Neural progenitor cell (in vitro differentiated cells): ENCODE measurements at regions not wholly inside any gene's neighbourhood (a gene's known extent, or its start where the extent isn't known, plus 50 kb on each side); places are given as distances from the start of the nearest gene placed in this dataset.

Experiments
- DNase-seq: peaks from one replicate; pipeline ENCODE4 v3.0.0-alpha.2; 2016; ENCODE audit warnings: low spot score
- H2AFZ ChIP-seq: fragments of 200-600 bp; sonication (generic); replicated peaks from 2 replicates; pipeline ENCODE4 v1.6.1; 2016; ENCODE audit warnings: antibody characterized with exemption
- H3F3A ChIP-seq: fragments of 200-600 bp; sonication (generic); 2 replicates; pipeline ENCODE4 v1.6.1; 2016; ENCODE audit warnings: antibody characterized with exemption, low read depth
- H3K27ac ChIP-seq: fragments of 200-600 bp; sonication (generic); 2 replicates; pipeline ENCODE4 v1.5.1; 2016; ENCODE audit warnings: mild to moderate bottlenecking
- H3K27me3 ChIP-seq: fragments of 200-600 bp; sonication (generic); 2 replicates; pipeline ENCODE4 v1.6.1; 2016; ENCODE audit warnings: mild to moderate bottlenecking, moderate library complexity
- H3K36me3 ChIP-seq: fragments of 200-600 bp; sonication (generic); 2 replicates; pipeline ENCODE4 v1.5.1; 2016
- H3K4me1 ChIP-seq: fragments of 200-600 bp; sonication (generic); 2 replicates; pipeline ENCODE4 v1.6.1; 2016; ENCODE audit warnings: mixed run types
- H3K4me2 ChIP-seq: fragments of 200-600 bp; sonication (generic); 2 replicates; pipeline ENCODE4 v1.6.1; 2016
- H3K4me3 ChIP-seq: fragments of 200-600 bp; sonication (generic); 2 replicates; pipeline ENCODE4 v1.5.1; 2016
- H3K79me2 ChIP-seq: fragments of 200-600 bp; sonication (generic); 2 replicates; pipeline ENCODE4 v1.6.1; 2016; ENCODE audit warnings: low read depth
- H3K9ac ChIP-seq: fragments of 200-600 bp; sonication (generic); 2 replicates; pipeline ENCODE4 v1.6.1; 2016
- H3K9me3 ChIP-seq: fragments of 200-600 bp; sonication (generic); 2 replicates; pipeline ENCODE4 v1.5.1; 2016; ENCODE audit warnings: low read depth
- H4K20me1 ChIP-seq: fragments of 200-600 bp; sonication (generic); 2 replicates; pipeline ENCODE4 v1.6.1; 2016; ENCODE audit warnings: low read depth
- H3K27ac Mint-ChIP-seq: 3 replicates; pipeline ENCODE4 v1.8.0; 2021; ENCODE audit warnings: mixed read lengths
- H3K27me3 Mint-ChIP-seq: 2 replicates; pipeline ENCODE4 v1.8.0; 2022; ENCODE audit warnings: low read depth, mild to moderate bottlenecking, inconsistent platforms, moderate library complexity, mixed read lengths; ENCODE audit not compliant: insufficient read depth
- H3K36me3 Mint-ChIP-seq: 3 replicates; pipeline ENCODE4 v1.8.0; 2021; ENCODE audit warnings: mixed read lengths
- H3K4me1 Mint-ChIP-seq: 3 replicates; pipeline ENCODE4 v1.8.0; 2021; ENCODE audit warnings: mixed read lengths
- H3K4me3 Mint-ChIP-seq: 3 replicates; pipeline ENCODE4 v1.8.0; 2021; ENCODE audit warnings: mild to moderate bottlenecking, moderate library complexity, mixed read lengths
- H3K9me3 Mint-ChIP-seq: 3 replicates; pipeline ENCODE4 v1.8.0; 2020; ENCODE audit warnings: mixed read lengths
- CTCF ChIP-seq: fragments of 200-600 bp; sonication (generic); IDR thresholded peaks from 2 replicates; pipeline ENCODE4 v1.5.1; 2017; ENCODE audit warnings: antibody characterized with exemption, mild to moderate bottlenecking
- EZH2 ChIP-seq: fragments of 200-600 bp; sonication (generic); IDR thresholded peaks from 2 replicates; pipeline ENCODE4 v1.6.1; 2017; ENCODE audit warnings: antibody characterized with exemption, mild to moderate bottlenecking, moderate library complexity
- EZH2phosphoT487 ChIP-seq: fragments of 200-600 bp; sonication (generic); IDR thresholded peaks from 2 replicates; pipeline ENCODE4 v1.6.1; 2017; ENCODE audit warnings: antibody characterized with exemption

- H3K36me3 ChIP-seq: no peaks in the 10 kb centered on the region
- H3K4me2 ChIP-seq: no peak overlapping the region
- no peaks in the 10 kb centered on the region for H3K9me3 Mint-ChIP-seq
- TF ChIP-seq EZH2phosphoT487 (no peak), EZH2 (no peak), CTCF (no peak)
- no peak overlapping the region for H3K27ac Mint-ChIP-seq
- no peaks in the 10 kb centered on the region for H3K9me3 ChIP-seq
- H3F3A ChIP-seq: no peaks in the 10 kb centered on the region
- no peaks in the 10 kb centered on the region for H3K27me3 ChIP-seq
- H4K20me1 ChIP-seq: no peaks in the 10 kb centered on the region
- H2AFZ ChIP-seq: no peak overlapping the region
- H3K27ac ChIP-seq: no peak overlapping the region
- H3K36me3 Mint-ChIP-seq: no peaks in the 10 kb centered on the region
- no peak overlapping the region for H3K4me3 ChIP-seq
- H3K4me1 ChIP-seq: no peaks in the 10 kb centered on the region
- H3K4me1 Mint-ChIP-seq: no peaks in the 10 kb centered on the region
- H3K4me3 Mint-ChIP-seq: no peak overlapping the region
- no peak overlapping the region for H3K9ac ChIP-seq
- no peaks in the 10 kb centered on the region for H3K79me2 ChIP-seq
- peaks cover 2% of the 10 kb centered on the region for H3K27me3 Mint-ChIP-seq
- DNase-seq: no peak
Observed at GRCh38 chrX:96440941-96441340, 243.7 kb upstream of the DIAPH2 start.

- Histone ChIP-seq H3K27me3 (no peaks in the 10 kb centered on the region), H4K20me1 (no peaks in the 10 kb centered on the region), H3F3A (no peaks in the 10 kb centered on the region), H3K4me2 (no peak overlapping the region), H3K27ac (no peak overlapping the region), H3K9me3 (no peaks in the 10 kb centered on the region), H3K4me1 (no peaks in the 10 kb centered on the region), H3K79me2 (no peaks in the 10 kb centered on the region), H3K4me3 (no peak overlapping the region), H2AFZ (no peak overlapping the region), H3K9ac (no peak overlapping the region), H3K36me3 (no peaks in the 10 kb centered on the region)
- H3K4me1 Mint-ChIP-seq: no peaks in the 10 kb centered on the region
- TF ChIP-seq EZH2phosphoT487: no peak
- TF ChIP-seq EZH2: no peak
- no peak for TF ChIP-seq CTCF
- no peak overlapping the region for H3K27ac Mint-ChIP-seq
- H3K4me3 Mint-ChIP-seq: no peak overlapping the region
- DNase-seq: no peak
- no peaks in the 10 kb centered on the region for H3K36me3 Mint-ChIP-seq
- no peaks in the 10 kb centered on the region for H3K9me3 Mint-ChIP-seq
- no peaks in the 10 kb centered on the region for H3K27me3 Mint-ChIP-seq
Observed at GRCh38 chrX:96445531-96446065, 239.0 kb upstream of the DIAPH2 start.

- Mint-ChIP-seq H3K27me3 (no peaks in the 10 kb centered on the region), H3K4me1 (no peaks in the 10 kb centered on the region), H3K9me3 (no peaks in the 10 kb centered on the region), H3K36me3 (no peaks in the 10 kb centered on the region), H3K27ac (no peak overlapping the region), H3K4me3 (no peak overlapping the region)
- H3K9me3 ChIP-seq: no peaks in the 10 kb centered on the region
- no peaks in the 10 kb centered on the region for H3K4me1 ChIP-seq
- H3K4me2 ChIP-seq: no peak overlapping the region
- no peaks in the 10 kb centered on the region for H3K79me2 ChIP-seq
- no peak overlapping the region for H3K27ac ChIP-seq
- no peak for DNase-seq
- H3K9ac ChIP-seq: no peak overlapping the region
- no peak overlapping the region for H2AFZ ChIP-seq
- H3K27me3 ChIP-seq: no peaks in the 10 kb centered on the region
- H3K36me3 ChIP-seq: no peaks in the 10 kb centered on the region
- TF ChIP-seq EZH2phosphoT487 (no peak), CTCF (no peak), EZH2 (no peak)
- no peaks in the 10 kb centered on the region for H3F3A ChIP-seq
- no peak overlapping the region for H3K4me3 ChIP-seq
- no peaks in the 10 kb centered on the region for H4K20me1 ChIP-seq
Observed at GRCh38 chrX:96446524-96446923, 238.1 kb upstream of the DIAPH2 start.
